ENCODE measurements at regions not wholly inside any gene's neighbourhood (a gene's known extent, or its start where the extent isn't known, plus 50 kb on each side); places are given as distances from the start of the nearest gene placed in this dataset.

DNA sequence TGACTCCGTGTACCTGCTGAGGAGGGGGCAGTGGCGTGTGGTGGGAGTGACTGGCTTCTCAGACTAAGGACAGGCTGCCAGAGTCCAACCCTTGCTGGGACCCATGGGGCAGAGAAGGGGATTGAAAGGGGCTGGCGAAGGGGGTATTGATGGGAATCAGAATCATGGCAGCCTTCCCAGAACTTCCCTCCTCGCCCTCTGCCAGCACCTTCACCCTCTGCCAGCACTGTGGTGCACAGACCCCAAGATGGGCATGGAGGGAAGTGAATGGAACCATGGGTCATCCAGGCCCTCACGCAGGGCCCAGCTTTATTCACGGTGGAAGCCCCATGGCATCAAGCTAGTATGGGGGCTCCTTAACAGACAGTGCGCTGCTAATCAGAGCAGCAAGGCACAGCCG lies 76.8 kb downstream of the IRX5 start:
- no peak for DNase-seq
- Histone ChIP-seq H3K9ac (ENCODE audit: extremely low read depth, low read length, poor library complexity, severe bottlenecking) (no peak overlapping the region), H3K9me3 (ENCODE audit: control insufficient read depth, low read length) (no peaks in the 10 kb centered on the region), H3K27me3 (ENCODE audit: control insufficient read depth, insufficient read depth, low read length, poor library complexity, severe bottlenecking) (no peaks in the 10 kb centered on the region), H3K36me3 (ENCODE audit: control insufficient read depth, insufficient read depth, low read length) (no peaks in the 10 kb centered on the region), H3K4me1 (ENCODE audit: control insufficient read depth, insufficient read depth, low read length) (no peaks in the 10 kb centered on the region), H3K27ac (ENCODE audit: low read depth, low read length) (no peak overlapping the region), H3K4me3 (ENCODE audit: low read length) (no peak overlapping the region)
- Mint-ChIP-seq H3K4me3 (no peak overlapping the region), H3K27ac (no peak overlapping the region), H3K27me3 (ENCODE audit: insufficient read depth) (no peaks in the 10 kb centered on the region), H3K36me3 (ENCODE audit: low read depth) (no peaks in the 10 kb centered on the region), H3K9me3 (no peaks in the 10 kb centered on the region), H3K4me1 (peaks cover 3% of the 10 kb centered on the region)
- TF ChIP-seq, protein P1, sequence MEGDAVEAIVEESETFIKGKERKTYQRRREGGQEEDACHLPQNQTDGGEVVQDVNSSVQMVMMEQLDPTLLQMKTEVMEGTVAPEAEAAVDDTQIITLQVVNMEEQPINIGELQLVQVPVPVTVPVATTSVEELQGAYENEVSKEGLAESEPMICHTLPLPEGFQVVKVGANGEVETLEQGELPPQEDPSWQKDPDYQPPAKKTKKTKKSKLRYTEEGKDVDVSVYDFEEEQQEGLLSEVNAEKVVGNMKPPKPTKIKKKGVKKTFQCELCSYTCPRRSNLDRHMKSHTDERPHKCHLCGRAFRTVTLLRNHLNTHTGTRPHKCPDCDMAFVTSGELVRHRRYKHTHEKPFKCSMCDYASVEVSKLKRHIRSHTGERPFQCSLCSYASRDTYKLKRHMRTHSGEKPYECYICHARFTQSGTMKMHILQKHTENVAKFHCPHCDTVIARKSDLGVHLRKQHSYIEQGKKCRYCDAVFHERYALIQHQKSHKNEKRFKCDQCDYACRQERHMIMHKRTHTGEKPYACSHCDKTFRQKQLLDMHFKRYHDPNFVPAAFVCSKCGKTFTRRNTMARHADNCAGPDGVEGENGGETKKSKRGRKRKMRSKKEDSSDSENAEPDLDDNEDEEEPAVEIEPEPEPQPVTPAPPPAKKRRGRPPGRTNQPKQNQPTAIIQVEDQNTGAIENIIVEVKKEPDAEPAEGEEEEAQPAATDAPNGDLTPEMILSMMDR (conservative IDR thresholded peaks at IDR 0.05): no peak
- 88 to 89% methylated on average over 4 to 8 of the region's 8 CpGs for WGBS, 2 experiments (ENCODE audit: insufficient coverage in 1 of 2, insufficient read length in 1 of 2)

DNA sequence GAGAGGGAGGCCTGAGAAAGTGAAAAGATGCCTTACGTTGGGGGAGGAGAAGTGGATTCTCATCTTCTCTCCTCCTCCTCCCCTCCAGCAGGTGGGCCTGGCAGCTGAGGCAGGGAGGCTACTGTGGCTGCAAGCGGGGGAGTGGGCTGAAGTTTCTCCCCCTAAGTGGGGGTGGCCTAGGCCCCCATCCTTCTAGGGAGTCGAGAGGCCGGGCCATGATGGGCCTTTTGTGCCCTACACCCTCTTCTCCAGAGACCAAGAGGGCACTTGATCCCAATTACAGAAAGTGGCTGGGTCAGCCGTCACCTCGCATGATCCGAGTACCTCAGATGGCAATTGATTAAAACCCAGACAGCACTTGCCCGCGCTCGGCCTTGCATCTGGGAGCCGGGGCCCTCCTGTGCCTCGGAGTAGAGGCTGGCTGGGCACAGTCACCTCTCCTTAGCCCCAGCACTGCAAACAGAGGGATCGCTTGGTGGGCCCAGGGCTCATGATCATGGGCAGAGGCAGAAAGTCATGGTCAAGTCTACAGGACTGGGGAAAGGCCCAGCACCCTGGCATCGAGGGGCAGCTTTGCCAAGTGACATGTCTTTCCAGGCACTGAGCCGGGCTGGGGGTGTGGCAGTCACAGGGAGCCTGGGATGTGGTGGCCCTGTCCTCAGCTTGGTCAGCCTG lies 78.3 kb downstream of the IRX5 start:
- no peaks in the 10 kb centered on the region for H3K9me3 ChIP-seq (ENCODE audit: control insufficient read depth, low read length)
- no peaks in the 10 kb centered on the region for H3K36me3 ChIP-seq (ENCODE audit: control insufficient read depth, insufficient read depth, low read length)
- Mint-ChIP-seq H3K4me1 (no peaks in the 10 kb centered on the region), H3K9me3 (no peaks in the 10 kb centered on the region), H3K27me3 (ENCODE audit: insufficient read depth) (no peaks in the 10 kb centered on the region), H3K4me3 (no peak overlapping the region), H3K36me3 (ENCODE audit: low read depth) (no peaks in the 10 kb centered on the region), H3K27ac (no peak overlapping the region)
- H3K27ac ChIP-seq (ENCODE audit: low read depth, low read length): no peak overlapping the region
- WGBS, 2 experiments (ENCODE audit: insufficient coverage in 1 of 2, insufficient read length in 1 of 2): 91 to 95% methylated on average over 7 to 15 of the region's 15 CpGs
- DNase-seq: no peak
- H3K27me3 ChIP-seq (ENCODE audit: control insufficient read depth, insufficient read depth, low read length, poor library complexity, severe bottlenecking): no peaks in the 10 kb centered on the region
- no peaks in the 10 kb centered on the region for H3K4me1 ChIP-seq (ENCODE audit: control insufficient read depth, insufficient read depth, low read length)
- no peak overlapping the region for H3K9ac ChIP-seq (ENCODE audit: extremely low read depth, low read length, poor library complexity, severe bottlenecking)
- H3K4me3 ChIP-seq (ENCODE audit: low read length): no peak overlapping the region
- TF ChIP-seq, protein P1 (conservative IDR thresholded peaks at IDR 0.05): no peak

DNA sequence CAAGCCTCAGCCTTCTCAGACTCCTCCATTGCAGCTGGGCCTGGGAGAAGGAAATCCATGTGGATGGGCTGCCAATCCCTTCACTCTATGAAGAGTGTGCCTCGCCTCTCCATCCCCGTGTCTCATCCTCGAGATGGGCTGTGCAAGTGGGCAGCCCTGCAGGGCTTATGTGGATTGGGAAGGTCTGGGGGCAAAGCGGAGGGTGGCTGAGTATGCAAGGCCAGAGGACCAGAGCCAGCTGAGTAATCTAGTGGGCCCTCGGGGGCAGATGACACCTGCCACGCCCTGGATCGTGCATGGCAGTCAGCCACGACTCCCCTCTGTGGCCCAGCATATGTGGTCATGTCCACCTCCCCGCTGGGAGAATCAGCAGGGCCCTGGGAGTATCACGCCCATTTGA lies 78.9 kb downstream of the IRX5 start:
- Mint-ChIP-seq H3K36me3 (ENCODE audit: low read depth) (no peaks in the 10 kb centered on the region), H3K9me3 (no peaks in the 10 kb centered on the region), H3K27ac (no peak overlapping the region), H3K4me1 (no peaks in the 10 kb centered on the region), H3K4me3 (no peak overlapping the region), H3K27me3 (ENCODE audit: insufficient read depth) (no peaks in the 10 kb centered on the region)
- H3K9ac ChIP-seq (ENCODE audit: extremely low read depth, low read length, poor library complexity, severe bottlenecking): no peak overlapping the region
- no peaks in the 10 kb centered on the region for H3K27me3 ChIP-seq (ENCODE audit: control insufficient read depth, insufficient read depth, low read length, poor library complexity, severe bottlenecking)
- 92 to 94% methylated on average over 5 to 10 of the region's 10 CpGs for WGBS, 2 experiments (ENCODE audit: insufficient coverage in 1 of 2, insufficient read length in 1 of 2)
- TF ChIP-seq, protein P1 (conservative IDR thresholded peaks at IDR 0.05): no peak
- H3K4me3 ChIP-seq (ENCODE audit: low read length): no peak overlapping the region
- H3K9me3 ChIP-seq (ENCODE audit: control insufficient read depth, low read length): no peaks in the 10 kb centered on the region
- no peaks in the 10 kb centered on the region for H3K4me1 ChIP-seq (ENCODE audit: control insufficient read depth, insufficient read depth, low read length)
- no peak for DNase-seq
- no peaks in the 10 kb centered on the region for H3K36me3 ChIP-seq (ENCODE audit: control insufficient read depth, insufficient read depth, low read length)
- no peak overlapping the region for H3K27ac ChIP-seq (ENCODE audit: low read depth, low read length)
